HepG2 (cell line): ENCODE measurements at regions not wholly inside any gene's neighbourhood (a gene's known extent, or its start where the extent isn't known, plus 50 kb on each side); places are given as distances from the start of the nearest gene placed in this dataset.

Experiments used
- ATAC-seq: fragments of 200-7000 bp; cut with Tn5 transposase; 3 replicates; pipeline ENCODE4 v1.9.1; 2020; ENCODE audit warnings: mild to moderate bottlenecking, moderate library complexity
- BruUV-seq: library from RNA; stranded (reverse); fragments of 400-500 nt; replicated peaks from 2 replicates; lab custom pipeline; 2021; lab: Mats Ljungman, UMichigan
- CTCF ChIA-PET: fragments of 300-600 bp; formaldehyde crosslinking; extraction: SDS; loops from one replicate; lab custom pipeline; 2021; ENCODE audit warnings: low total read pairs, inconsistent platforms, low intra/inter-chr PET ratio; lab: Yijun Ruan, JAX
- POLR2A ChIA-PET: fragments of 350-600 bp; sonication (Branson Sonifier 250); formaldehyde crosslinking; loops from one replicate; lab custom pipeline; 2020; ENCODE audit warnings: antibody characterized with exemption, inconsistent platforms; lab: Yijun Ruan, JAX
- DNase-seq: peaks from one replicate; pipeline ENCODE4 v3.0.0-alpha.2; 2015; ENCODE audit warnings: low spot score
- FAIRE-seq: peaks from 3 replicates; lab custom pipeline; 2011; peaks lifted over from hg19 to GRCh38; lab: Jason Lieb, UNC
- H2AFZ ChIP-seq: one replicate; pipeline ENCODE4 v1.6.1; 2011; ENCODE audit warnings: low read length, inconsistent platforms
- H3K27ac ChIP-seq: fragments of 300-600 bp; 3 replicates; pipeline ENCODE4 v1.8.0; 2011; ENCODE audit warnings: mixed run types, mild to moderate bottlenecking, mixed read lengths, low read length, inconsistent platforms; ENCODE audit not compliant: insufficient read depth; ENCODE audit errors: extremely low read length
- H3K27me3 ChIP-seq, 2 experiments: fragments of 200-600 bp in 1 of 2; 2 replicates in 1 of 2; 3 replicates in 1 of 2; pipeline versions ENCODE4 v1.6.0 to v1.8.0; 2011; ENCODE audit warnings: low read length in 2 of 2, mild to moderate bottlenecking in 2 of 2, moderate library complexity in 2 of 2, inconsistent platforms in 1 of 2; ENCODE audit not compliant: insufficient read depth in 2 of 2, control insufficient read depth in 1 of 2
- H3K36me3 ChIP-seq, 2 experiments: fragments of 200-600 bp in 1 of 2; replicated peaks in 1 of 2; 2 replicates in 1 of 2; 3 replicates in 1 of 2; pipeline versions ENCODE4 v1.5.1 to v1.8.0; 2011; ENCODE audit warnings: low read length in 2 of 2, inconsistent platforms in 1 of 2; ENCODE audit not compliant: insufficient read depth in 2 of 2, control insufficient read depth in 1 of 2
- H3K4me1 ChIP-seq: 2 replicates; pipeline ENCODE4 v1.5.1; 2012; ENCODE audit warnings: low read length, inconsistent platforms; ENCODE audit not compliant: insufficient read depth
- H3K4me2 ChIP-seq: 2 replicates; pipeline ENCODE4 v1.6.0; 2011; ENCODE audit warnings: low read depth, low read length, inconsistent platforms
- H3K4me3 ChIP-seq, 3 experiments: fragments of 200-600 bp in 1 of 3; sonication (generic), shearing (Covaris generic) in 1 of 3; replicated peaks in 1 of 3; 2 replicates each; pipeline ENCODE4 v1.5.1; 2011 to 2016; ENCODE audit warnings: low read length in 3 of 3, inconsistent platforms in 2 of 3, low read depth in 2 of 3, mild to moderate bottlenecking in 2 of 3, control low read depth in 1 of 3, mixed read lengths in 1 of 3; ENCODE audit not compliant: insufficient read depth in 1 of 3
- H3K79me2 ChIP-seq: one replicate; pipeline ENCODE4 v1.6.1; 2011; ENCODE audit warnings: low read length, inconsistent platforms; ENCODE audit not compliant: insufficient read depth
- H3K9ac ChIP-seq: 2 replicates; pipeline ENCODE4 v1.6.0; 2011; ENCODE audit warnings: mild to moderate bottlenecking, low read depth, low read length, inconsistent platforms; ENCODE audit not compliant: insufficient read depth
- H3K9me3 ChIP-seq: 2 replicates; pipeline ENCODE4 v1.5.1; 2012; ENCODE audit warnings: mild to moderate bottlenecking, low read length
- H4K20me1 ChIP-seq: 2 replicates; pipeline ENCODE4 v1.6.0; 2011; ENCODE audit warnings: inconsistent platforms, mild to moderate bottlenecking, low read length, moderate library complexity; ENCODE audit not compliant: insufficient read depth
- ATF1 ChIP-seq: IDR thresholded peaks from 2 replicates; pipeline ENCODE4 v1.6.1; 2016; ENCODE audit warnings: mild to moderate bottlenecking, control low read depth
- FOSL1 ChIP-seq: sonication (generic); formaldehyde crosslinking; IDR thresholded peaks from 2 replicates; pipeline ENCODE4 v1.9.0; 2021; ENCODE audit warnings: missing genetic modification reagents, borderline replicate concordance
- KDM1A ChIP-seq: IDR thresholded peaks from 2 replicates; pipeline ENCODE4 v1.6.1; 2016; ENCODE audit warnings: missing compliant biosample characterization
- MXD4 ChIP-seq: IDR thresholded peaks from 2 replicates; pipeline ENCODE4 v1.6.1; 2016; ENCODE audit warnings: mild to moderate bottlenecking, missing biosample characterization, missing genetic modification reagents
- NKX3-1 ChIP-seq: sonication (generic); formaldehyde crosslinking; IDR thresholded peaks from 2 replicates; pipeline ENCODE4 v1.5.0; 2020; ENCODE audit warnings: missing genetic modification reagents
- POGZ ChIP-seq: sonication (generic); formaldehyde crosslinking; IDR thresholded peaks from 2 replicates; pipeline ENCODE4 v1.4.0; 2020; ENCODE audit warnings: mild to moderate bottlenecking, missing genetic modification reagents
- RFX5 ChIP-seq: IDR thresholded peaks from 2 replicates; pipeline ENCODE4 v1.6.1; 2011; ENCODE audit warnings: low read depth, low read length, improper control_type of control experiment
- SAP130 ChIP-seq: IDR thresholded peaks from 2 replicates; pipeline ENCODE4 v1.6.1; 2016; ENCODE audit warnings: low read depth
- SIX1 ChIP-seq: sonication (generic); formaldehyde crosslinking; IDR thresholded peaks from 2 replicates; pipeline ENCODE4 v1.4.0; 2020; ENCODE audit warnings: missing genetic modification reagents, borderline replicate concordance
- TCF12 ChIP-seq, 2 experiments: fragments of 450-650 bp in 1 of 2; sonication (generic) in 1 of 2; formaldehyde crosslinking in 1 of 2; IDR thresholded peaks; 2 replicates each; pipeline versions ENCODE4 v1.6.1 to v1.8.0; 2017 to 2022; ENCODE audit warnings: antibody characterized with exemption in 1 of 2, mild to moderate bottlenecking in 1 of 2, missing genetic modification reagents in 1 of 2, moderate library complexity in 1 of 2
- THAP8 ChIP-seq: sonication (generic); formaldehyde crosslinking; IDR thresholded peaks from 2 replicates; pipeline ENCODE4 v1.5.1; 2020; ENCODE audit warnings: missing genetic modification reagents, mild to moderate bottlenecking, borderline replicate concordance
- ZBTB39 ChIP-seq: sonication (generic); formaldehyde crosslinking; IDR thresholded peaks from 2 replicates; pipeline ENCODE4 v1.5.0; 2020; ENCODE audit warnings: missing genetic modification reagents
- ZGPAT ChIP-seq: IDR thresholded peaks from 2 replicates; pipeline ENCODE4 v1.6.1; 2016; ENCODE audit warnings: mild to moderate bottlenecking
- ZNF431 ChIP-seq: sonication (generic); formaldehyde crosslinking; IDR thresholded peaks from 2 replicates; pipeline ENCODE4 v1.9.0; 2022; ENCODE audit warnings: missing genetic modification reagents, low read depth, mild to moderate bottlenecking, borderline replicate concordance
- ZNF629 ChIP-seq: sonication (generic); formaldehyde crosslinking; conservative IDR thresholded peaks from 2 replicates; pipeline ENCODE4 v1.5.0; 2020; ENCODE audit warnings: missing genetic modification reagents
- ZNF883 ChIP-seq: sonication (generic); formaldehyde crosslinking; IDR thresholded peaks from 2 replicates; pipeline ENCODE4 v1.5.1; 2020; ENCODE audit warnings: mild to moderate bottlenecking, missing genetic modification reagents; ENCODE audit errors: not compliant biosample characterization
- WGBS: methylation state at CpG from one replicate; pipeline ENCODE4 v1.1.6; 2017; ENCODE audit warnings: low lambda C conversion rate; 5-methylcytosine and 5-hydroxymethylcytosine counted together
- in situ Hi-C: cut with HindIII; loops from 2 replicates; pipeline ENCODE4 v1.10.0; 2017; ENCODE audit warnings: low pct_unique_long_range_greater_than_20kb; ENCODE audit not compliant: extremely low pct_ligation_motif_present
- intact Hi-C: fragments of 100-400 bp; cut with micrococcal nuclease; formaldehyde crosslinking; loops from one replicate; pipeline ENCODE4 v1.10.0; 2022; ENCODE audit not compliant: unreplicated experiment

GRCh38 chr1:58398714-58399113 lies 147.8 kb downstream of the OMA1 start:
- Histone ChIP-seq H3K36me3 (no peaks in the 10 kb centered on the region), H3K4me2 (no peak overlapping the region), H3K9me3 (no peaks in the 10 kb centered on the region), H3K27me3 (no peaks in the 10 kb centered on the region), H3K4me3 (no peak overlapping the region), H3K4me1 (peaks cover 17% of the 10 kb centered on the region), H3K9ac (no peak overlapping the region), H4K20me1 (no peaks in the 10 kb centered on the region), H3K79me2 (no peaks in the 10 kb centered on the region), H2AFZ (no peak overlapping the region), H3K27ac (no peak overlapping the region)
- CTCF ChIA-PET = no interaction called here
- no peak for FAIRE-seq
- DNase-seq = no peak
- POLR2A ChIA-PET = no interaction called here
- in situ Hi-C loops (no loop called here), intact Hi-C loops (no loop called here)
- no peak for ATAC-seq
- WGBS = 5% methylated on average over 1 of the region's 1 CpG
- no TSS peak for BruUV-seq
- TF ChIP-seq ZNF629 (0 out of 2 replicates have a peak, but pooled peaks have one; percentile 42), TCF12 (IDR thresholded peaks at IDR 0.05) (no peak), TCF12 (CRISPR knock-in tag; IDR thresholded peaks at IDR 0.05) (no peak), POGZ (CRISPR knock-in tag) (no peak)

- H3K27me3 ChIP-seq = no peaks in the 10 kb centered on the region
- no peaks in the 10 kb centered on the region for H3K36me3 ChIP-seq
- intact Hi-C loops (no loop called here), in situ Hi-C loops (no loop called here)
- DNase-seq (peak; percentile 12), ATAC-seq (peak; percentile 55), FAIRE-seq (no peak)
- no peak overlapping the region for H3K4me3 ChIP-seq
- no peak overlapping the region for H3K4me2 ChIP-seq
- no peak overlapping the region for H3K27ac ChIP-seq
- H2AFZ ChIP-seq = no peak overlapping the region
- ChIA-PET CTCF (no interaction called here), POLR2A (interaction anchor here (0.6 kb wide), 1 partner anchor 145 kb away, joined by 3 read pairs; no protein-coding TSS in a partner anchor)
- BruUV-seq = no TSS peak
- 35% methylated on average over 6 of the region's 9 CpGs for WGBS
- H3K79me2 ChIP-seq = no peaks in the 10 kb centered on the region
- peaks cover 17% of the 10 kb centered on the region for H3K4me1 ChIP-seq
- H3K9me3 ChIP-seq = no peaks in the 10 kb centered on the region
- no peaks in the 10 kb centered on the region for H4K20me1 ChIP-seq
- H3K9ac ChIP-seq = no peak overlapping the region
- TF ChIP-seq ZNF431 (CRISPR knock-in tag) (no peak), KDM1A (CRISPR knock-in tag) (no peak), ATF1 (CRISPR knock-in tag) (no peak), RFX5 (no peak), NKX3-1 (CRISPR knock-in tag) (no peak), ZBTB39 (CRISPR knock-in tag) (no peak), ZNF883 (no peak), SAP130 (CRISPR knock-in tag) (no peak), SIX1 (CRISPR knock-in tag) (no peak), THAP8 (CRISPR knock-in tag) (no peak), MXD4 (no peak), ZGPAT (CRISPR knock-in tag) (no peak), FOSL1 (no peak)
Observed at GRCh38 chr1:58397187-58397820, 149.2 kb downstream of the OMA1 start.
